ENCODE measurements at regions not wholly inside any gene's neighbourhood (a gene's known extent, or its start where the extent isn't known, plus 50 kb on each side); places are given as distances from the start of the nearest gene placed in this dataset.

DNA sequence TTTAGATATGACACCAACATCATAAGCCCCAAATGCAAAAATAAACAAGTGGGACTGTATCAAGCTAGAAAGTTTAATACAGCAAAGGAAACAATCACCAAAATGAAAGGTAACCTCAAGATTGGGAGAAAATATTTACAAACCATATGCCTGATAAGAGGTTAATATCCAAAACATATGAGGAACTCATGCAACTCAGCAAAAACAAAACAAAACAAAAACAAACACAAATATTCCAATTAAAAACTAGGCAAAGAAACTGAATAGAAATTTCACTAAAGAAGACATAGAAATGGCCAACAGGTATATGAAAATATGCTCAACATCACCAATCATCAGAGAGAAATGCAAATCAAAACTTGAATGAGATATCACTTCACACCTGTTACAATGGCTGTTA lies 116.5 kb upstream of the ATP1B1 start:
- TF ChIP-seq, protein P1, sequence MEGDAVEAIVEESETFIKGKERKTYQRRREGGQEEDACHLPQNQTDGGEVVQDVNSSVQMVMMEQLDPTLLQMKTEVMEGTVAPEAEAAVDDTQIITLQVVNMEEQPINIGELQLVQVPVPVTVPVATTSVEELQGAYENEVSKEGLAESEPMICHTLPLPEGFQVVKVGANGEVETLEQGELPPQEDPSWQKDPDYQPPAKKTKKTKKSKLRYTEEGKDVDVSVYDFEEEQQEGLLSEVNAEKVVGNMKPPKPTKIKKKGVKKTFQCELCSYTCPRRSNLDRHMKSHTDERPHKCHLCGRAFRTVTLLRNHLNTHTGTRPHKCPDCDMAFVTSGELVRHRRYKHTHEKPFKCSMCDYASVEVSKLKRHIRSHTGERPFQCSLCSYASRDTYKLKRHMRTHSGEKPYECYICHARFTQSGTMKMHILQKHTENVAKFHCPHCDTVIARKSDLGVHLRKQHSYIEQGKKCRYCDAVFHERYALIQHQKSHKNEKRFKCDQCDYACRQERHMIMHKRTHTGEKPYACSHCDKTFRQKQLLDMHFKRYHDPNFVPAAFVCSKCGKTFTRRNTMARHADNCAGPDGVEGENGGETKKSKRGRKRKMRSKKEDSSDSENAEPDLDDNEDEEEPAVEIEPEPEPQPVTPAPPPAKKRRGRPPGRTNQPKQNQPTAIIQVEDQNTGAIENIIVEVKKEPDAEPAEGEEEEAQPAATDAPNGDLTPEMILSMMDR (IDR thresholded peaks at IDR 0.05): no peak
- no peak for TF ChIP-seq POLR2A (IDR thresholded peaks at IDR 0.05)
- H3K9me3 ChIP-seq: no peaks in the 10 kb centered on the region
- peaks cover 0 to 12% (median 0%) of the 10 kb centered on the region in 3 donors for H3K4me1 ChIP-seq
- no peaks in the 10 kb centered on the region for H3K27me3 ChIP-seq
- H3K27ac ChIP-seq: no peak overlapping the region
- DNase-seq: no peak
- intact Hi-C loops (cut with DNase I): no loop called here
- no peaks in the 10 kb centered on the region for H3K36me3 ChIP-seq
- no peak overlapping the region for H3K4me3 ChIP-seq

DNA sequence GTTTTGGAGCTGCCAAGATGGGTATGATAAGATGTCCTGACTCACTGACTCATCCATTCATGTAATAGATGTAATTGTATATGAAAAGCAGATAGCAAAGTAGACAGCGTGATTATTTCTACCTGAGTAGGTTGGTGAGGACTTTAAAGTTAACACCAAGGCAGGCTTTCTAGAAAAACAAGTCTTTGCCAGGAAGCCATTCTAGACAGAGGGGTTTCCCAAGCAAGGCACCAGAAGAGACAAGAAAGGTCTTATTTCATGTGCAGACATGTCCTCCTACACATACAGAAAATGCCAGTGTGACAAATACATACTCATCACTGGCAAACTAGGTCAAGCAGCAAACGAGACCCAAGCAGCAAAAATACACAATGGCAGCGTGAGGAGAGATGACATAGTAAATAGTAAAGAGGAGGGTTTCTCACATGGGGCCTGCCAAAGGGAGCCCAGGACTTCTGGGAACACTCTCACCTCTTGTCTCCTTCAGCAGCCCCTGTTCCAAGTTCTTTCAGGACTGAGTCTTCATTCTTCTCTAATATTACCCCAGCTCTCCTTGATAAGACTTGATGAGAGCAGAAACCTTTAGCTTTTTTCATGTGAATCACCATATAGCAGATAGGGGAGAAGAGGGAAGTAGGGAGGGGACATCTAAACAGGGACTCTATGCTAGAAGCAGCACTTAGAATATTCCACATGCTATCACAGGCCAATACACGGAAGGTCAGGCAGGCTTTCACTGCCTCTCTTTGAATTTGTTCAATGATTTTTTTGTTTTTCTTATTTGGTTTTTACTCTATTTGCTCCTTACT lies 114.6 kb upstream of the ATP1B1 start:
- Histone ChIP-seq H3K4me1 (peaks cover 0 to 12% (median 0%) of the 10 kb centered on the region in 3 donors), H3K9me3 (no peaks in the 10 kb centered on the region), H3K4me3 (no peak overlapping the region), H3K27ac (peak overlapping the region in 2 of 4 donors; percentile 31 to 60), H3K27me3 (no peaks in the 10 kb centered on the region), H3K36me3 (no peaks in the 10 kb centered on the region)
- DNase-seq: no peak
- intact Hi-C loops (cut with DNase I): no loop called here
- WGBS, 2 donors: 33 to 55% methylated on average over 4 of the region's 4 CpGs
- no peak for TF ChIP-seq POLR2A (IDR thresholded peaks at IDR 0.05)
- TF ChIP-seq, protein P1 (IDR thresholded peaks at IDR 0.05): no peak

DNA sequence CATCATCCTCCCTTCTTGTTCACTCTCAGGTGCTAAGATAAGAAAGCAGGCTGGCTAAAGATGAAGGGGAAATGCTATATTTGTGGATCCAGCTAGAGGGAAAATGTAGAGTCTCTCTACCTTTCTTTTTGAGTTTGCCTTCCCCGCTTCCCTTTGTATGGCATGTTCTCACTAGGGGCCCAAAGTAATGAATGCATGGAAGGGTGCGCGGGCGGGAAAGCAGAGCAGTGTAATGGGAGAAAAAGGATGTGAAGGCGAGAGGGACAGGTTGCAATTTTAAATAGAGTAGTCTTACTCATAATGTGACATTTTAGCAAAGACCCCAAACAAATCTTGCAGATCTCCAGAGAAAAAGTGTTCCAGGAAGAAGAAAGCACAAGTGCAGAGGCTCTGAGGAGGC lies 105.1 kb upstream of the ATP1B1 start:
- Histone ChIP-seq H3K9me3 (no peaks in the 10 kb centered on the region), H3K36me3 (no peaks in the 10 kb centered on the region), H3K27me3 (no peaks in the 10 kb centered on the region), H3K4me1 (no peaks in the 10 kb centered on the region), H3K27ac (no peak overlapping the region), H3K4me3 (no peak overlapping the region)
- intact Hi-C loops (cut with DNase I): no loop called here
- no peak for DNase-seq
- TF ChIP-seq, protein P1 (IDR thresholded peaks at IDR 0.05): no peak
- TF ChIP-seq POLR2A (IDR thresholded peaks at IDR 0.05): no peak
- WGBS, 2 donors: 94 to 97% methylated on average over 5 of the region's 5 CpGs

DNA sequence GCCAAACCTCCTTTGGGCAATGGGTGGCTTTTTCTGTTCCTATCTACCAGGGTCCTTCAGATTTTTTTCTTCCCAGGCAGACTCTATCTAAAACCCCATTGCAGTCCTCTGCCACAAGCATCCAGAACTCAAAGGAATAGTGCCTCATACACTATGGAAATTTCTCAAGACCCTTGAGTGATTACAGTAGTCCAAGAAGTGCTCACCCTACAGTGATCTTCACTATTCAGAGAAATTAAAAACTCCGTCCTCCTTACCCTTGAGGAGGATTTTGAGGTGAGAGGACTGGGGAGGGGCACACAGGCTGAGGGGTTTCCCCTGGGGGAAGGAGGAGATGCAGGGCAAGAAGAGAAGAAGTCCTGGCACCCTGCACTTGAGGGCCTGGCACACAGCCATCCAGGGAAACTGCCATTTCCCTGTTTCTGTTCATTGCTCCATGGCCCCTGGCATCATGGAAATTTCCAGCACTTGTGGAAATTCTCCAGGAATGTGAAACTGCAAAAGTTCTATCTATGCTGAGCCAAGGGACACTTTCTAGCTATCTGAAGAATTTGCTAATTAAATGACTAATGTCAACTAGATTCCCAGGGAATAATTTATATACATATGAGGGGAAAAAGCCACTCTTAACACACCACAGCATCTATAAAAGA lies 102.5 kb upstream of the ATP1B1 start:
- H3K4me3 ChIP-seq: no peak overlapping the region
- no peak for DNase-seq
- no peaks in the 10 kb centered on the region for H3K9me3 ChIP-seq
- H3K4me1 ChIP-seq: no peaks in the 10 kb centered on the region
- no peaks in the 10 kb centered on the region for H3K27me3 ChIP-seq
- no peak overlapping the region for H3K27ac ChIP-seq
- 67 to 80% methylated on average over 1 of the region's 1 CpG for WGBS, 2 donors
- no peak for TF ChIP-seq POLR2A (IDR thresholded peaks at IDR 0.05)
- TF ChIP-seq, protein P1 (IDR thresholded peaks at IDR 0.05): no peak
- H3K36me3 ChIP-seq: no peaks in the 10 kb centered on the region
- intact Hi-C loops (cut with DNase I): no loop called here

DNA sequence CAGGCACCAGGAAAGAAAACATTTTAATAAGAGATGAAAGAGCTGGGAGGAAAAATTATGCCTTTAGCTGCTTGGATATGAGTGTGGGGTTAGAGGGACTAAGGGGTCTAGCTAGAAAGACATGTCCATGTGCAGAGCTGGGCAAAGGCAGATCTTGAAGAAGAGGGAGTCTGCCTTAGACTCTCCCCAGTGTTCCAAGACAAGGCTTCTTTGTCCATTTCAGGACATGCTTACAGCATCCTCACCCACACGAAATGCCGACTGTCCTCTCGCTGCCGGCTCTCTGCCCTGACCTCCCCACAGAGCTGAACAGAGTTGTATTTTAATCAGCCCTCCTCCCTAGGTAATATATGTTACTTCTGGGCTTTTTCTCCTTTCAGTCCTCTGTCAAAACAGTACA lies 100.7 kb upstream of the ATP1B1 start:
- Histone ChIP-seq H3K36me3 (no peaks in the 10 kb centered on the region), H3K27ac (no peak overlapping the region), H3K4me3 (no peak overlapping the region), H3K4me1 (no peaks in the 10 kb centered on the region), H3K27me3 (no peaks in the 10 kb centered on the region), H3K9me3 (no peaks in the 10 kb centered on the region)
- no peak for DNase-seq
- intact Hi-C loops (cut with DNase I): no loop called here
- TF ChIP-seq, protein P1 (IDR thresholded peaks at IDR 0.05): no peak
- TF ChIP-seq POLR2A (IDR thresholded peaks at IDR 0.05): no peak
- 89 to 98% methylated on average over 4 of the region's 4 CpGs for WGBS, 2 donors
